Sciatic nerve (tissue), 2 donors: ENCODE measurements at regions not wholly inside any gene's neighbourhood (a gene's known extent, or its start where the extent isn't known, plus 50 kb on each side); places are given as distances from the start of the nearest gene placed in this dataset.
"Not testable (repeated sequence)": the region's sequence is repeated elsewhere in the genome, so short reads cannot be mapped to it uniquely, and the experiment has no call there.

ENCODE experiments used
- ATAC-seq: fragments of 200-7000 bp; cut with Tn5 transposase; one replicate; pipeline ENCODE4 v1.9.1; 2020; ENCODE audit warnings: mild to moderate bottlenecking, moderate library complexity
- DNase-seq: peaks from one replicate; pipeline ENCODE4 v3.0.0-alpha.2; 2020; ENCODE audit warnings: low spot score
- intact Hi-C: fragments of 100-400 bp; cut with DNase I; formaldehyde crosslinking; loops from one replicate; pipeline ENCODE4 v1.14.2; 2022
- donor health status: DM: no; HTN: no; CAD: no.
- donor health status: DM: no; HTN: no; CAD: no.

GRCh38 chr17:21542070-21542469 is 150.3 kb upstream of the KCNJ18 start:
- ATAC-seq (no peak), DNase-seq (no peak)
- intact Hi-C loops = no loop called here

- ATAC-seq (peak; percentile 39), DNase-seq (no peak)
- intact Hi-C loops = no loop called here
Observed at GRCh38 chr17:21542991-21543390, 149.3 kb upstream of the KCNJ18 start.

- intact Hi-C loops = no loop called here
- no peak for DNase-seq
- no peak for ATAC-seq
Observed at GRCh38 chr17:21545064-21545463, 147.3 kb upstream of the KCNJ18 start.

- intact Hi-C loops = no loop called here
- DNase-seq (no peak), ATAC-seq (no peak)
Observed at GRCh38 chr17:21548236-21548635, 144.1 kb upstream of the KCNJ18 start.

- no peak for ATAC-seq
- DNase-seq = no peak
- intact Hi-C loops = no loop called here
Observed at GRCh38 chr17:21549107-21549687, 143.1 kb upstream of the KCNJ18 start.

GRCh38 chr17:21550031-21550430 is 142.3 kb upstream of the KCNJ18 start:
- DNase-seq, intact Hi-C loops, ATAC-seq: not testable (repeated sequence)

- peak; percentile 98 for ATAC-seq
- DNase-seq = peak; percentile 90
- intact Hi-C loops = no loop called here
Observed at GRCh38 chr17:21551081-21551881, 141.0 kb upstream of the KCNJ18 start.

- intact Hi-C loops, DNase-seq, ATAC-seq: not testable (repeated sequence)
Observed at GRCh38 chr17:21558921-21559320, 133.4 kb upstream of the KCNJ18 start.

- ATAC-seq (no peak), DNase-seq (no peak)
- intact Hi-C loops = no loop called here
Observed at GRCh38 chr17:21564262-21564661, 128.1 kb upstream of the KCNJ18 start.

- intact Hi-C loops, DNase-seq, ATAC-seq: not testable (repeated sequence)
Observed at GRCh38 chr17:21564757-21565156, 127.6 kb upstream of the KCNJ18 start.

- intact Hi-C loops, ATAC-seq, DNase-seq: not testable (repeated sequence)
Observed at GRCh38 chr17:21570427-21570826, 121.9 kb upstream of the KCNJ18 start.

GRCh38 chr17:21572148-21572547 is 120.2 kb upstream of the KCNJ18 start:
- ATAC-seq, DNase-seq, intact Hi-C loops: not testable (repeated sequence)

- ATAC-seq, DNase-seq, intact Hi-C loops: not testable (repeated sequence)
Observed at GRCh38 chr17:21573271-21573960, 118.9 kb upstream of the KCNJ18 start.

- ATAC-seq = peak; percentile 94
- intact Hi-C loops = no loop called here
- peak; percentile 80 for DNase-seq
Observed at GRCh38 chr17:21573961-21574610, 118.2 kb upstream of the KCNJ18 start.

GRCh38 chr17:21574611-21575255 is 117.6 kb upstream of the KCNJ18 start:
- DNase-seq, intact Hi-C loops: not testable (repeated sequence)
- ATAC-seq = peak; percentile 16

GRCh38 chr17:21578783-21579182 is 113.5 kb upstream of the KCNJ18 start:
- intact Hi-C loops, DNase-seq, ATAC-seq: not testable (repeated sequence)

GRCh38 chr17:21592774-21593173 is 99.5 kb upstream of the KCNJ18 start:
- intact Hi-C loops = no loop called here
- no peak for ATAC-seq
- DNase-seq = no peak

GRCh38 chr17:21593452-21594105 is 98.7 kb upstream of the KCNJ18 start:
- DNase-seq, ATAC-seq, intact Hi-C loops: not testable (repeated sequence)
